ENCODE measurements at regions not wholly inside any gene's neighbourhood (a gene's known extent, or its start where the extent isn't known, plus 50 kb on each side); places are given as distances from the start of the nearest gene placed in this dataset.

DNA sequence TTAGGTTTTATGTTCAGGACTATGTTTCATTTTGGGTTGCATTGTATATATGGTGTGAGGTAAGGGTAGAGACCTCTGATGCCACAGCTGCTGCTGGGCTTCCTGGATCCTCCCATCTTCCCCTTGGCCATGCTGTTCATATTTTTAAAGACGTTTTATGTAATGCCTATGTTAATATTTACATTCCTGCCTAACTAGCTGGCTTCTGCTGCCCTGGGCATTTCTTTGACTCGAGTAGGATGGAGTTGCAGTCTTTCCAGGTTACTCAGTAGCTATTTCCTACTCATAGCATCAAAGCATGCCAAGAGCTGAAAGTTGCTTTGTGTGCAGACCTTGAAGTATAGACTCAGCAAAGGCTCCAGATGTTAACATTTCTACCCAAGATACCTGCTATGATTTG, 220.5 kb upstream of the CADM1 start:
- WGBS, 2 donors, result 13 to 24% methylated on average over 2 of the region's 2 CpGs
- no peak for DNase-seq

GRCh38 chr11:115722711-115723110, 218.5 kb upstream of the CADM1 start:
- 86 to 88% methylated on average over 4 of the region's 4 CpGs for WGBS, 2 donors
- intact Hi-C loops (cut with DNase I), result no loop called here
- H3K27me3 ChIP-seq, result no peaks in the 10 kb centered on the region

More for the DNA sequence above, 220.5 kb upstream of the CADM1 start:
- no peaks in the 10 kb centered on the region for H3K36me3 ChIP-seq (replicated peaks in 1 of 2; ENCODE audit: insufficient read depth in 1 of 2, low read depth in 2 of 2)
- H3K4me3 ChIP-seq, result no peak overlapping the region
- intact Hi-C loops (cut with DNase I), result no loop called here
- TF ChIP-seq POLR2A (IDR thresholded peaks at IDR 0.05) (no peak), CTCF (IDR thresholded peaks at IDR 0.05) (no peak)
- H3K4me1 ChIP-seq, result no peaks in the 10 kb centered on the region
- no peaks in the 10 kb centered on the region for H3K27me3 ChIP-seq
- no peak for ATAC-seq
- H3K27ac ChIP-seq, result no peak overlapping the region
- H3K9me3 ChIP-seq, result no peaks in the 10 kb centered on the region

DNA sequence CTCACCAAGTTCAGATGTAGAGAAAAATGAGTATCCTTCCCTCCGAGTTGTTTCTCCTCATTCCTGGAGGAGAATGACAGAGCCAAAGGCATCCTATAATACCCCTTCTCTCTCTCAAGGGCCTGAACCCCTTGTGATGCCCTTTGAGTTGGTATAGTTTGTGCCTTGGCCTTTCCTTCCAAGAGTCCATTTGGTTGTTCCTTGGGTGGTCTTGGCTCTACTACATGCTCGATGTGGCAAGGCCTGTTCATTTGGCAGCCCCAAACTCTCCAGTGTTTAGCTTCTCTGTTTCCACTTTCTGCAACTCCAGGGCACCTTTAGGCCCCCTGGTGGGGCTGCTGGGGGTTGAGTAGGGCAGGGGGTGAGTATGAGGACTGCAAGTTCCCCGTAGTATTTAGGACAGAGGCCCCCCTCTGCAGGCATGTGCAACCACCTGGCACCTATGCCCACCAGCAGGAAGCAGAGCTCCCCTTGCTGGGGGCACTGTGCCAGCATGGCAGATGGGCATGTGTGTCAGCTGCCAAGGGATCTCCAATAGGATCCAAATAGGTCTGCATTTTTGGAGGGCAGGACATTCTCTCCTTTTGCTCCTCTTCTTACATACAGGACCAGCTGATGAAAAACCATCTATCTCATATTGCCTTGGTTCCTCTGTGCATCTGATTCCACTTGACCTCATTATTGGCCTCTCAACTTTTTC, 217.2 kb upstream of the CADM1 start:
- DNase-seq (no peak), ATAC-seq (no peak)
- H3K4me1 ChIP-seq, result no peaks in the 10 kb centered on the region
- H3K27ac ChIP-seq, result no peak overlapping the region
- H3K4me3 ChIP-seq, result no peak overlapping the region
- WGBS, 2 donors, result 44 to 82% methylated on average over 3 of the region's 3 CpGs
- TF ChIP-seq CTCF (IDR thresholded peaks at IDR 0.05) (no peak), POLR2A (IDR thresholded peaks at IDR 0.05) (no peak)
- intact Hi-C loops (cut with DNase I), result no loop called here
- no peaks in the 10 kb centered on the region for H3K27me3 ChIP-seq
- no peaks in the 10 kb centered on the region for H3K9me3 ChIP-seq
- no peaks in the 10 kb centered on the region for H3K36me3 ChIP-seq (replicated peaks in 1 of 2; ENCODE audit: insufficient read depth in 1 of 2, low read depth in 2 of 2)

More at GRCh38 chr11:115722711-115723110, 218.5 kb upstream of the CADM1 start:
- H3K27ac ChIP-seq, result no peak overlapping the region
- no peak overlapping the region for H3K4me3 ChIP-seq
- DNase-seq (no peak), ATAC-seq (no peak)
- no peak for TF ChIP-seq POLR2A (IDR thresholded peaks at IDR 0.05)
- TF ChIP-seq CTCF (IDR thresholded peaks at IDR 0.05), result no peak
- no peaks in the 10 kb centered on the region for H3K4me1 ChIP-seq
- H3K36me3 ChIP-seq (replicated peaks in 1 of 2; ENCODE audit: insufficient read depth in 1 of 2, low read depth in 2 of 2), result no peaks in the 10 kb centered on the region
- H3K9me3 ChIP-seq, result no peaks in the 10 kb centered on the region

DNA sequence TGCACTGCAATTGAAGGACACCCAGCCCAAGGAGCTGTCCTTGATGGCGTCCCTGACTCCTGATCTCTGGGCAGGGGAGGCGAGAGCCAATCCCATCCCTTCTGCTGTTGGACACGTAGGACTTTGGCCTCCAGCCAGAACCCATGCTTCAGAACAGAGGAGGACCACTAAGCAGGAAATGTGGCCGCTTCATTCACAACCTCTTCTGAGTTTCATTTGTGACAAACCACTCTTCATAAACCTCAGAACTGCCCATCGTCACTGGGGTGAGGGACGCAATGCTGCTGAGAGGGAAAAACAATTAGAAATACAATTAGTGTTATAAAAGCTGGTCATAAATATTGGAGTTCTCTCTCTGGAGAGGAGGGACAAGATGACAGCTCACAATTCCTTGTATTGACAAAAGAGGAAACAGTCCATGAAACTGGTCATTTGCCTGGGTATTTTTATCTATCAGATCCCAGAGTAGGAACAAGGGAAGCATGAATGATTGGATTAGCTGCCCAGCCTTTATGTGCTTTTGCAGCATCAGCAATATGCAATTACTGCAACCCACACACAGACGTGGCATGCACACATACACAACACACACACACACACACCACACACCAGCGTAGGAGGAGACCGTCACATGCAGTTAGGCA, 216.5 kb upstream of the CADM1 start:
- WGBS, 2 donors, result 41 to 55% methylated on average over 9 of the region's 9 CpGs
- intact Hi-C loops (cut with DNase I), result no loop called here
- H3K4me3 ChIP-seq, result no peak overlapping the region
- no peaks in the 10 kb centered on the region for H3K36me3 ChIP-seq (replicated peaks in 1 of 2; ENCODE audit: insufficient read depth in 1 of 2, low read depth in 2 of 2)
- no peaks in the 10 kb centered on the region for H3K4me1 ChIP-seq
- TF ChIP-seq POLR2A (IDR thresholded peaks at IDR 0.05) (no peak), CTCF (IDR thresholded peaks at IDR 0.05) (no peak)
- H3K27me3 ChIP-seq, result no peaks in the 10 kb centered on the region
- H3K9me3 ChIP-seq, result no peaks in the 10 kb centered on the region
- DNase-seq (peak; percentile 14 to 48 (median 30)), ATAC-seq (no peak)
- H3K27ac ChIP-seq, result no peak overlapping the region

GRCh38 chr11:115718945-115719344, 214.7 kb upstream of the CADM1 start:
- Histone ChIP-seq H3K27me3 (no peaks in the 10 kb centered on the region), H3K4me3 (no peak overlapping the region), H3K36me3 (replicated peaks in 1 of 2; ENCODE audit: insufficient read depth in 1 of 2, low read depth in 2 of 2) (no peaks in the 10 kb centered on the region), H3K9me3 (no peaks in the 10 kb centered on the region), H3K4me1 (no peaks in the 10 kb centered on the region), H3K27ac (no peak overlapping the region)
- no peak for TF ChIP-seq CTCF (IDR thresholded peaks at IDR 0.05)
- TF ChIP-seq POLR2A (IDR thresholded peaks at IDR 0.05), result no peak
- DNase-seq (no peak), ATAC-seq (no peak)
- intact Hi-C loops (cut with DNase I), result no loop called here
- 50 to 68% methylated on average over 3 of the region's 3 CpGs for WGBS, 2 donors
